ENCODE measurements at regions not wholly inside any gene's neighbourhood (a gene's known extent, or its start where the extent isn't known, plus 50 kb on each side); places are given as distances from the start of the nearest gene placed in this dataset.
"Not testable (repeated sequence)": the region's sequence is repeated elsewhere in the genome, so short reads cannot be mapped to it uniquely, and the experiment has no call there.

DNA sequence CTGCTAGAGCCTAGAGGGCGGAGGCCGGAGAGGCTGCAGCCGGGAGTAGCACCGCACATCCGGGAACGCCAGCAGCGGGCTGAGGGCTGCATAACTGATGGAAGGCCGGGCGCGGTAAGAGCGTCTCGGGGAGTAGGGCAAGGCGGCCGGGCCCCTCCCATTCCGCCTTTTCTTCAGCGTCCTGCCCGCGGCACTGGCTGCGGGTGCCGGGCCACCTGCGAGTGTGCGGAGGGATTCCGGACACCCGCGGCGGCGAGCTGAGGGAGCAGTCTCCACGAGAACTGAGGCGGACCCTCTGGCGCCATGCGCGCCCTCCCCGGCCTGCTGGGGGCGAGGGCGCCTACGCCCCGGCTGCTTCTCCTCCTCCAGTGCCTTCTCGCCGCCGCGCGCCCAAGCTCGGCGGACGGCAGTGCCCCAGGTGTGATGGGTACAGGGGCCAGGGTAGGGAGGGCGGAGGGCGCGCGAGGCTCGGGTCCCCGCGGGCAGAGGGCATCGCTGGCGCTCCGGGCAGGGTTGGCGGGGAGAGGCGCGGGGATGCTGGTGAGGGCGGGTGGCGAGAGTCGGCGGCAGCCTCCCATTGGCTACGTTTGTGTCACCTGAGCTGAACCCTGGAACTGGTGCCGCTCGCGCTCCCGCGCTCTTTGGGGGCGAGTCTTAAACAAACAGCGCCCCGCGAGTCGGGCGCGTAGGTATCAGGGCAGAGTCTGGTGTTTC lies 334.4 kb downstream of the SRGAP2C start:
- peak; percentile 84 for DNase-seq

DNA sequence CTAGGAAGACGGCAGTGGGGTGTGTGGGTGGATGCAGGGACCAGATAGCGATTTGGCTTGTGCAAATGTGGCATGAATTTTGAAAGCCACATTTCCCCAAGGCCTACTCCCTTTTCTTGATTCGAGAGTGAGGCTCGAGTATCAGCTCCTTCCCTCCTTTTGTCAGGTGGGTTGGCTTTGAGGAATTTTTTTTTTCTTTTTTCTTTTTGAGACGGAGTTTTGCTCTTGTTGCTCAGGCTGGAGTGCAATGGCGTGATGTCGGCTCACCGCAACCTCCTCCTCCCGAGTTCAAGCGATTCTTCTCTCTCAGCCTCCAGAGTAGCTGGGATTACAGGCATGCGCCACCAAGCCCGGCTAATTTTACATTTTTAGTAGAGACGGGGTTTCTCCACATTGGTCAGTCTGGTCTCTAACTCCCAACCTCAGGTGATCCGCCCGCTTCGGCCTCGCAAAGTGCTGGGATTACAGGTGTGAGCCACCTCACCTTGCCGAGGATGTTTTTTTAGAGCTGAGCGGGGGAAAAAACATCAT lies 335.0 kb downstream of the SRGAP2C start:
- not testable (repeated sequence) for DNase-seq

DNA sequence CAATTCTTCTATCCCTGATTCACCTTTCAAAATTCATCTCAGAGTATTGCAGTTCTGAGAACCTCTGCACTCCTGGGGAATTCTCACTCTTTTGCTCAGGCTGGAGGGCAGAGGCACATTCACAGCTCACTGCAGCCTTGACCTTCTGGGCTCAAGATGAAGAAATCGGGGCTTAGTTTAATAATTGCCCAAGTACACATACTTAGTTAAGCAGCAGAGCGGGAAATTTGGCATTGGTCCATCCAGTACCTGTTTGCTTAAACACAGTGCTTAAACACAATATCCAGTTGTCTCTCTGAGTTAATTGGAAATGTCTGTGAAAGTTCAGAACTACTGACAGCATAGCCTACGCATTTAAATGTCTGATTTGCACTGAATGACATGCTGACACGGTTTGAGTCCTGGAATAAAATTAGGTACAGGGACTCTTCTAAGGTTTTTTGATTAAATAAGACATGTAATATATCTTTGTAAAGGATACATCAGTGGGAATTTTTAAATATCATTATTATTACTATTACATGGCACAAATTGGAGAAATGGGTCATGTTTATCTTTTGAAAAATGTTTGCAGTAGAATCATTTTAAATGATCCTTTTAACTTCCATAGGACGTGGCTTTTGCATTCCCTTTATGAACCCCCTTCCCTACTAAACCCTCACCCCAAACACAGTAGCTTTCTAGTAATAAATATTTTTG lies 337.4 kb downstream of the SRGAP2C start:
- DNase-seq = peak; percentile 25

DNA sequence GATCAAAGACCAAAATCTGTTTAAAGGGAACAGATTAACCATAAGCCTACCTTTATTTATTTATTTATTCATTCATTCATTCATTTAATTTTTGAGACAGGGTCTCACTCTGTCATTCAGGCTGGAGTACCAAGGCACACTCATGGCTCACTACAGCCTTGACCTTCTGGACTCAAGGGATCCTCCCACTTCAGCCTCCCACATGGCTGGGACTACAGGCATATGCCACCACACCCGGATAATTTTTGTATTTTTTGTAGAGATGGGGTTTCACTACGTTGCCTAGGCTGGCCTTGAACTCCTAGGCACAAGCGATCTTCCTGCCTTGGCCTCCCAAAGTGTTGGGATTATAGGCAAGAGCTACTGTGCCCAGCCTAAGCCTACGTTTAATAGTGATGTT lies 338.3 kb downstream of the SRGAP2C start:
- DNase-seq = not testable (repeated sequence)

DNA sequence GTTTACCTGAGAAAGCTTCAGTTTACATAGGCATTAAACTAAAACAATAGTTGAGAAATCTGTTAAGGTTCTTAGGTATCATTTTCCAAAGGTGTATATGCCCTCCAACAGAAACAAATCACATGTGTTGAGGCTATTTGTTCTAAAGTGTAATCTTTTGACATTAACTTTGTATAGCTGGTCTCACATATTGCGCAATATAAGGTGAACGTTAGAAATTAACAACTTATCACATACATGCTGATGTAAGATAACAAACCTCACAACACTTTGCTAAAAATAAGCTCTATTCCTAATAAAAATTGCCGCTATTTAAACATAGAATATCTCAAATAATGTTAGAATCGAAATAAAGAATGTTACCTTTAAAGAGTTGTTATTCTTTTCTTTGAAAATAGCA lies 340.6 kb downstream of the SRGAP2C start:
- no peak for DNase-seq

DNA sequence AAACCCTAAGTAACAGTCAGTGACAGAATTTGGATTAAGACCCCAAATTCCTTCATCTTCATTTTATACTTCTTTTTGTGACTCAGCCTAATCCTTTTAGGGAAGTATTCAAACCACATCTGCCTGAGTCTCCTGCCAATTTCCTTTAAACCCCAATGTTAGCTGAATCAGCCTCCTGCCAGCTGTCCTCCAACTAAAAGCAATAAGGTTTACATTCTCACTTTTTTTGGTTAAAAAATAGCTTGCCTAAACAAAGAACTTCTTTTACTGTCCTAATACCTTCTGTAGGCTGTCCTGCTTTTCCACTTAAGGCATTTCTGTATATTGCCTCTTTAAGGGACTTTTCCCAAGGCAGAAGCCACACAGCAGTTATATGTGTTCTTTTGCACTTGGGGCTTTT lies 344.2 kb downstream of the SRGAP2C start:
- DNase-seq = not testable (repeated sequence)

DNA sequence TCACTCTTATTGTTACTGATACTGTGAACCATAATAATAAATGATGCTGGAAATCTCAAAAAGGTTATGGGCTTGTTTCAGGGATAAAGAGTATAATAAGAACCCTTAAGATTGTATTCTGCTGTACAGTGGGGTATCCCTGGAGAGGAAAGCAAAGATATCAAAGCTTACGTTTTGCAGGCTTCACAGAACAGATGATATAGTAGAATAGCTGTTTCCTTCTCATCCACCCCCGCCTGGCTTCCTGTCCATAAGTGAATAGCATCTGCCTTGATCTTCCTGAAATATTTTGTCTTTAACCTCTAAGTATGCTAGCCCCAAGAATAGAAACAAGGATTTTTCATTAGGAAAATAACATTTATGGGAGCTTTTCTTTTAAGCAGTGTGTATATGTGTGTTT lies 345.3 kb downstream of the SRGAP2C start:
- DNase-seq = not testable (repeated sequence)

DNA sequence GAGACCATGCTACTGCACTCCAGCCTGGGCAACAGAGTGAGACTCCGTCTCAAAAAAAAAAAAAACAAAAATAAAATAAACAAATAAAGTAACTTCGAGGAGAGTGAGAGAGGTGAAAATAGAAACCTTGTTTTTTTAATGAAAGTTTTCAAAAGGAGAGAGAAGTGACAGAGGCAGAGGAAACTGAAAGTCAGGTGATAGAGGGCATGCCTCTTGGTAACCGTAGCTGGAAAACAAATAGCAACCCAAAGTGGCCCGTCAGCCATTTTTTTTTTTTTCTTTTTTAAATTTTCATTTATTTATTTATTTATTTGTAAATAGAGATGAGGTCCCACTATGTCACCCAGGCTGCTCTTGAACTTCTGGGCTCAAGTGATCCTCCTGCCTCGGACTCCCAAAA lies 347.0 kb downstream of the SRGAP2C start:
- not testable (repeated sequence) for DNase-seq

DNA sequence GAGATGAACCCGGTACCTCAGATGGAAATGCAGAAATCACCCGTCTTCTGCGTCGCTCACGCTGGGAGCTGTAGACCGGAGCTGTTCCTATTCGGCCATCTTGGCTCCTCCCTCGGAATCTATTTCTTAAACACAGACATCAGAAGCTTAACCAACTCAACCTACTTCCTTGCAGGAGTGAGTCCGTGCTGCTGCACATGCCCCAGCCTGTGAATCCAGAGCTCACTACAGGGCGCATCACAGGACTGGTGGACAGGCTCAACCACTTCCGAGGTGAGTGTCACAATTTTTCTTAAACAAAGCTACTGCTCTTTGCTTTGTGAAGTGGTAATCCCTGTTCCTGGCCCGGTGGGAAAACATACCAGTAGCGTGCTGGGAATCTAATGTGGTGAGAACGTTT lies 353.4 kb downstream of the SRGAP2C start:
- not testable (repeated sequence) for DNase-seq

DNA sequence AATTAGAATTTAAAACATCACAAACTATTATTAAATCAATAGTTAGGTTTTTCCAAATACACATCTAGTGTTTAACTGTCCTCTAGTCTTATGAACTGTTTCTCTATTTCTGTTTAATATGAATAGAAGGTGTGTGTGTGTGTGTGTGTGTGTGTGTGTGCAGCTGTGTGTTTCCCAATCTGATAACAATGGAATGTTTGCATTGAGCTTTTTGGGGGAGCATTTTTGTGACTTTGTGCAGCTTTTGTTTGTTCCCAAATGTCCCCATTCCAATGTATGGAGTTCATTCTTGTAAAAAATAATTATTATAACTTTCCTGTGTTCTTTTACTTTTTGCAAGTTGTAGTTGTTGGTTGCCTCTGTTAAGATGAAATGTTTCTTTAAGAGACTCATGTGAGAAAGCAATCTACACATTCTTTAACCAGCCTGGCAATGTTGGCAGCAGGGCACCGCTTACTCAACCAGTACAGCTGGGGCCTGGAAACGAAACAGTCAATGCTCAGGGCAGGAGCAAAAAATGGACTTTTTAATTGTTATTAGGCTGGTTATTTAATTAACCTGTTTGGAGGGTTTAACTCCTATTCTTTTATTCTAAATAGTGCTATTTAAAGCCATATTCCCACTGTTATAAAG lies 354.3 kb downstream of the SRGAP2C start:
- no peak for DNase-seq

DNA sequence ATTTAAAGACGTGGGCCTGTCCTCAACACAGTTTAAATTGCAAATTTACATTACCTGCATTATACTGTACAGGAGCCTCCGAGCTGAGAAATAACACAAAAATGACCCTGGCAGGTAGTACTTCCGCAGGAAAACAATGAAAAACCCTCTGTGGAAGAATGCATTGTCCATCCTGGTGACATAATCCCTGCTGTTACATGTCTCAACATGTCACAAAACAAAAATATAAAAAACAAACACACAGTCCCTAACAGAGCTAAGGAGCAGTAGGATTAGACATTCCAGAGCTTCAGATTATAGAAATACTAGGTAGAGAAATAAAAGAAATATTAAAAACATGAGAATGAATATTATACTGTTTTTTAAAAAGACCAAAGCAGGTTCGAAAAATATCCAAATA lies 359.2 kb downstream of the SRGAP2C start:
- not testable (repeated sequence) for DNase-seq

DNA sequence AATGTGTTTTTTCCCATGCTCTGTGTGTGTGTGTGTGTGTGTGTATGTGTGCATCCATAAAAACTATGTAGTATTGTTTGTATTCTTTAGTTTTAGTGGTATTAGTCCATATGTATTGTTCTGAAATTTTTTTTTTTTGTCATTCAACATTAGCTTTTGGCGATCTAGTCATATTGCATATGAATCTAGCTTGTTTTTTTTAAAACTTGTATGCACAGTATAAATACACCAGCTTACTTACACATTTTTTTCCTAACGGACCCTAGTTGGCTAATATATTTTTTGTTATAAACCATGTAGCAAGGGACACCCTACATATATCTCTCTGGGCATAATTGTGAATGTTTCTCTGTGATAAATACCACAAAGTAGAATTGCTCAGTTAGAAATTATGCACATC lies 359.7 kb downstream of the SRGAP2C start:
- DNase-seq = no peak

DNA sequence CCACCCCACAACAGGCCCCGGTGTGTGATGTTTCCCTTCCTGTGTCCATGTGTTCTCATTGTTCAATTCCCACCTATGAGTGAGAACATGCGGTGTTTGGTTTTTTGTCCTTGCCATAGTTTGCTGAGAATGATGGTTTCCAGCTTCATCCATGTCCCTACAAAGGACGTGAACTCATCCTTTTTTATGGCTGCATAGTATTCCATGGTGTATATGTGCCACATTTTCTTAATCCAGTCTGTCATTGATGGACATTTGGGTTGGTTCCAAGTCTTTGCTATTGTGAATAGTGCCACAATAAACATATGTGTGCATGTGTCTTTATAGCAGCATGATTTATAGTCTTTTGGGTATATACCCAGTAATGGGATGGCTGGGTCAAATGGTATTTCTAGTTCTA lies 361.1 kb downstream of the SRGAP2C start:
- DNase-seq = not testable (repeated sequence)

DNA sequence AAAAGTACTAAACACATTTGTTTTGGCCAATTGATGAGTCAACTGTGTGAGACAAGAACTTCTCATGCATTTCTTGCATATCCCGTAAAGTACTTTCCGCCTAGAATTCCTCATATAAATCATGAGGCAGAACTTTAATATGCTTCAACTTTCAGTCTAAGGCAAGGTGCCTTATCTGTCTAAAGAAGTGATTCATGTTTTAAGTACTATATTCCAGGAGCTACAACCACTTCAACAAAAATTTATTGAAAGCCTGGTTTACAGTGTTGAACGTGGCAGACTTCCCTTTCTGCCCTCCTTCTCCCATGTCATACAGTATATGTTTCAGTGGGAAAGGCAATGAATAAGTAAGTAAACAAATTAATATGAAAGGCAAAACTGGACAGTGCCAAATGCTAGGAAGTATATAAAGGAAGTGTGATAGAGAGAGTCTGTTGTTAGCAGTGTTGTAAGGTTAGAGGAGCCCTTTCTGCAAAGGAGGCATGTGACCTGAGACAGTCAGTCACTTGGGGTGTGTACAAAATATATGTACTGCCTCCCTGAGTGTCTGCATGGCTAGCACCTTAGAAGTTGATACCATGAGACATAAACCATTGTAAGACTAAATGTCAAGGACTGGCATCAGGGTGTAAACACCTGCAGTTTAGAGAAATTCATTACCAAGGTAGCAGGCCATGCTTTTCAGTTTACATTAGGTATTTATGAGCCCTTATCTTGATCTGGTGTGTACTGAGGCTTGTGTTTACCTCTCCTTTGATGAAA lies 362.2 kb downstream of the SRGAP2C start:
- no peak for DNase-seq

DNA sequence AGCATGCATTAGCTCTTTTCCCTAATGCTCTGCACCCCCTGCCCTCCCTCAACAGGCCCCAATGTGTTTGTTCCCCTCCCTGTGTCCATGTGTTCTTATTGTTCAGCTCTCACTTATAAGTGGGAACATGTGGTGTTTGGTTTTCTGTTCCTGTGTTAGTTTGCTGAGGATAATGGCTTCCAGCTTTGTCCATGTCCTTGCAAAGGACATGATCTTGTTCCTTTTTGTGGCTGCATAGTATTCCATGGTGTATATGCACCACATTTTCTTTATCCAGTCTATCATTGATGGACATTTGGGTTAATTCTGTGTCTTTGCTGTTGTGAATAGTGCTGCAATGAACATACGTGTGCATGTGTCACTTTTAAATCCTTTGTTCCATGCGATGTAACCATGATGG lies 363.0 kb downstream of the SRGAP2C start:
- not testable (repeated sequence) for DNase-seq

DNA sequence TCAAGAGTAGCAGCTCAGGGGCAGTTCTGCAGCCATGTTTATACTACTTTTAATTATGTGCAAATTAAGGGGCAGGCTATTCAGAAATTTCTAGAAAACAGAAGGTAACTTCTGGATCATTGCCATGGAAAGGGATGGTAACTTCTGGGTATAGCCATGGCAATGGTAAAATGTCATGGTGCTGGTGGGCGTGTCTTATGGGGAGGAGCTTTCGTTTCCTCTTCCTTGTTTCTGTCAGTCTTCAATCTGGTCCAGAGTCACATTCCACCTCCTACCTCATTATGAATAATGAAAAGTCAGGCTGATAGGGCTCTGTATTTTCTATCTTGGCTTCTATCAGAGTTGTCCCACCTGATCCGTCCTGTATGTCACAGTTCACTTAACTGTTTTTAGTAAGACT lies 366.0 kb downstream of the SRGAP2C start:
- DNase-seq = not testable (repeated sequence)

DNA sequence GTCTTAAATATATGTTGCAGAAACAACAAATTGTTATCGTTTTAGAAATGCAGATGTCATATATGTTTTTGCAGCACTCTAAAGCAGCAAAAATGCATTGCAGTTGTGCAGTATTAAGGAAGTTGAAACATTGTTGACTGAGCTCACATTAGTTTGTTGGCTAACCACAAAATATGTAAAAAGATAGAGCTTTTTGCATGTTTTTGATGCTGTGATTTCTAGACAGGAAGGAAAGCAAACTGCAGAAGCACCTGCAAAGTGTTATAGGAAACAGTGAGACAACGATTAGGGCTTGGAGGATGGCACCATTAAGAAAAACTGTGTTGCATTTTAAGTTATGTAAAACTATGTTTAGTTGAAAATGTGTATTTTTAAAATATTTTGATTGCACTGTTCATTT lies 366.7 kb downstream of the SRGAP2C start:
- not testable (repeated sequence) for DNase-seq

DNA sequence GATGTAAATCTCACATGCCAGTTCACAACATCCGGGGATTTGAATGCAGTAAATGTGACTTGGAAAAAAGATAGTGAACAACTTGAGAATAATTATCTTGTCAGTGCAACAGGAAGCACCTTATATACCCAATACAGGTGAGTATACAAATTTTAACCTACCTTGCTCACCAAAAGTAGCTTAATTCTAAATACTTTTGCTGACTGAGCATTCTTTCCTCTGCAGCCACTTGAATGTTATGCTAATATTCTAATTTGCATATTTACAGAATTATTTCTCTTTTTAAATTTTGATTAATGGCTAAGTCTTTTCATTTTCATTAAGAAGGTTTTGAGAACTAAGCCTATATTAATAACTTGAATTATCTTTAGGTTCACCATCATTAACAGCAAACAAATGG lies 371.8 kb downstream of the SRGAP2C start:
- DNase-seq = not testable (repeated sequence)

DNA sequence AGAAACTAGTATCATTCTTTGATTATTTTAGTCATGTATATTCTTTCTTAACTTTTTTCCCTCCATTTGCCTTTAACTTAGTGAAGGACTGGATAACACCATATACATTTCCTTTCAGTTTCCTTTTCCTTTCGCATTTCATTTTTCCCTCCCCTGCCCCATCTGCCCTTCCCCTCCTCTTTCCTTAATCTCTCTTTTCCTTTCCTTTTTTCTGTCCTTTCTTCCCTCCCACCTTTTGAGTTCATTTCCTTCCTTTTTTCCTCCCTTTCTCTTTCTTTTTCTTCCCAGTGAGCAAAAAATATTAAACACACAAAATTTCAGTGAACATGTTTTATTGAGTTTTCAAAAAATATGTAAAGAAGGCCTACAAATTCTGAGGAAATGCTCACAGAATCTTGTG lies 373.3 kb downstream of the SRGAP2C start:
- not testable (repeated sequence) for DNase-seq

DNA sequence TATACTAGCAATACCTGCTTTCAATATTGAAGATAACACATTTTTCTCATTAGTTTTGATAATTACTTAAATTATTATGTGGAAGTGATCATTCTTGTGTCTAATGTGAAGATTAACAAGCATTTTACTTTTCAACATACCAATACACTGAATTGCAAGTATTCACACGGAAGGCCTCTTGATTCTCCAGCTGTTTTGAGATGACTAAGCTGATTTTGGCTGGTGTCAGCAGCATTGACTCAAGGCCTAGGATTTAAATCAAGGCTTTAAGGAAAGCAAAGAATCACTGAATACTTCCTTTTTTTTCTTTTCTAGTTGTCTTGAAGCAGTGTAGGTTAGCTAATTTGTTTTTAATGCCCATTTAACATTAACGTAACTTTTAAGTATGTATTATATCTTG lies 373.7 kb downstream of the SRGAP2C start:
- DNase-seq = no peak

DNA sequence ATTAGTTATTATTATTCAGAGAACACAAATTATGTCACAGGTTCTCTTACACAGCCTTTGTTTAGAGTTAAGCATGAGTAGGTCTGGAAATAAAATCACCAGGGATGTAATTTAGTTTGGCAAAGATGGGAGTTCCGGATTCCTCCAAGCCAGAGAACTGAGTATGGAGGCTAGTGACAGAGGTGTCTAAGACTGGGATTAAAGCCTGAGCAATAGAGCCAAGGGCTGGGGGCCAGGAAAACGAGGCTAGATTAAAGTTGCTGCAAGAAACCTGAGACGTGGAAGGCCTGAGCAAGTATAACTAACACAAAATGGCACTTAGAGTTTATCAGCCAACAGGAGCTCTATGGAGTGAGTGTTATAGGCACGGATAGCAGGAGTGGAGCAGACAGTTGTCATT lies 381.6 kb downstream of the SRGAP2C start:
- DNase-seq = no peak

DNA sequence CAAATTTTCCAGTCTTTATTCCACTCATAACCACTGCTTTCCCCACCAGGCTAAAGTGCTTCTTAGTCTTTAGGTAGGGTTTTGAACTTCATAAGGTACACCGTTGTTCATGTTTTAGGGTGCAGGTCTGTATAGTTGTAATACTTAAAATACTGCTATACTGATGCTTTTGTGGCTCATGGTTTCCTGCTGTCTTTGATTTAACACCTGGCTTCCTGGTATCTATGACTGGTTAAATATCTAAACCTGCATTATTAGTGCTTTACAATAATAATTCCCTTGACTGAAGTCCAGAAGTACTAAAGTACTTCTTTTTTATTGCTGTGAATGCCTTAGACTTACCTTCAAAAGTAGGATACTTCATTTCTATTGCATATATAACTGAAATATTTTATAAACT lies 384.7 kb downstream of the SRGAP2C start:
- DNase-seq = no peak

DNA sequence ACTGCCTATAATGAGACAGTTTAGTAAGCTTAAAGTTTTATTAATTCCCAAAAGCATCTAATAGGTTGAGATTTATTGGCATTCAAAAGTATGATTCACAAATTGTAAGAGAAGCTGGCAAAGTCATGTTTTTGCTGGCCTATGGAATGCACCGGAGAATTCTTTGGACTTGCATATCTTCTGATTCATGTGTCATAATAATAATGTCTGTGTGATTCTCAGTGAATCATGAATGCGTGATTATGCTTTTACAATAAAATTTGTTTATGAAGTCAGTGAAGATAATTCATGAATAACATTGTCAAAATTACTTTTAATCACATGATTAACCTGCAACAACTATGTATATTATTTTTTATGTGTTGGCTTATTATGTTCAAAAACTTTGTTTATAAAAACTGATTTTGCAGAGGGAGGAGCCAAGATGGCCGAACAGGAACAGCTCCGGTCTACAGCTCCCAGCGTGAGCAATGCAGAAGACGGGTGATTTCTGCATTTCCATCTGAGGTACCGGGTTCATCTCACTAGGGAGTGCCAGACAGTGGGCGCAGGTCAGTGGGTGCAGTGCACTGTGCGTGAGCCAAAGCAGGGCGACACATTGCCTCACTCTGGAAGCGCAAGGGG lies 389.2 kb downstream of the SRGAP2C start:
- not testable (repeated sequence) for DNase-seq
